ENCODE measurements at regions not wholly inside any gene's neighbourhood (a gene's known extent, or its start where the extent isn't known, plus 50 kb on each side); places are given as distances from the start of the nearest gene placed in this dataset.

DNA sequence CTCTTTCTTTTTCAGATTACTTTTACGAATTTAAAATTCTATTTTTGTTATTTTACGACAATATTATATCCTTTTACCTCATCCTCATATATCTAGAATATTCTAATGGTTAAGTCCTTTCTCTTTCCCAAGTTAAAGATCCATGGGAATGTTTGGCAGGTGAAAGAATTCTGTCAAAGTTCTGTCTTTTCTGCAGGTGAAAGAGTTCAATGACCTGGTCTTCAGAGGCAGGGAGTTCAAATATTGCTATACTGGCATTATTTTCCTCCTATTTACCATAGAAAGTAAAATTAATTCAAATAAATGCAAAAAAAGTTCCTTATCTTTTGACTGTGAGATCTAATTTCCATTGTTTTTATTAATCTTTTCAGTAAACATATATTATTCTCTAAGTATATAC lies 194.3 kb downstream of the ARL4A start:
- ATAC-seq: no peak
- no peak for TF ChIP-seq OSR1 (CRISPR knock-in tag; IDR thresholded peaks at IDR 0.05)
- TF ChIP-seq ZNF8 (CRISPR knock-in tag; IDR thresholded peaks at IDR 0.05): no peak
- TF ChIP-seq ARNTL (CRISPR knock-in tag; IDR thresholded peaks at IDR 0.05; ENCODE audit: borderline replicate concordance, low read depth): no peak
- TF ChIP-seq PPARA (CRISPR knock-in tag; IDR thresholded peaks at IDR 0.05; ENCODE audit: borderline replicate concordance): no peak
- TF ChIP-seq ZC3H10 (CRISPR knock-in tag; IDR thresholded peaks at IDR 0.05): no peak
- no peak for TF ChIP-seq ZNF565 (CRISPR knock-in tag; conservative IDR thresholded peaks at IDR 0.05; ENCODE audit: low read depth)
- no peak for TF ChIP-seq TCF4 (CRISPR knock-in tag; IDR thresholded peaks at IDR 0.05; ENCODE audit: borderline replicate concordance)
- no peak for TF ChIP-seq BACH2 (CRISPR knock-in tag; IDR thresholded peaks at IDR 0.05; ENCODE audit: borderline replicate concordance)
- TF ChIP-seq PATZ1 (CRISPR knock-in tag; IDR thresholded peaks at IDR 0.05; ENCODE audit: borderline replicate concordance): no peak
- no peak for TF ChIP-seq GLIS3 (CRISPR knock-in tag; IDR thresholded peaks at IDR 0.05)
- no peak for TF ChIP-seq CREB5 (CRISPR knock-in tag; IDR thresholded peaks at IDR 0.05; ENCODE audit: low read depth)
- TF ChIP-seq TOX (CRISPR knock-in tag; IDR thresholded peaks at IDR 0.05; ENCODE audit: borderline replicate concordance): no peak
- TF ChIP-seq, protein P1, sequence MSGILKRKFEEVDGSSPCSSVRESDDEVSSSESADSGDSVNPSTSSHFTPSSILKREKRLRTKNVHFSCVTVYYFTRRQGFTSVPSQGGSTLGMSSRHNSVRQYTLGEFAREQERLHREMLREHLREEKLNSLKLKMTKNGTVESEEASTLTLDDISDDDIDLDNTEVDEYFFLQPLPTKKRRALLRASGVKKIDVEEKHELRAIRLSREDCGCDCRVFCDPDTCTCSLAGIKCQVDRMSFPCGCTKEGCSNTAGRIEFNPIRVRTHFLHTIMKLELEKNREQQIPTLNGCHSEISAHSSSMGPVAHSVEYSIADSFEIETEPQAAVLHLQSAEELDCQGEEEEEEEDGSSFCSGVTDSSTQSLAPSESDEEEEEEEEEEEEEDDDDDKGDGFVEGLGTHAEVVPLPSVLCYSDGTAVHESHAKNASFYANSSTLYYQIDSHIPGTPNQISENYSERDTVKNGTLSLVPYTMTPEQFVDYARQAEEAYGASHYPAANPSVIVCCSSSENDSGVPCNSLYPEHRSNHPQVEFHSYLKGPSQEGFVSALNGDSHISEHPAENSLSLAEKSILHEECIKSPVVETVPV (CRISPR knock-in tag; IDR thresholded peaks at IDR 0.05): no peak
- no peak for TF ChIP-seq TSHZ2 (CRISPR knock-in tag; IDR thresholded peaks at IDR 0.05)
- no peak for TF ChIP-seq ZFP3 (CRISPR knock-in tag; IDR thresholded peaks at IDR 0.05)
- no peak for TF ChIP-seq ESRRG (CRISPR knock-in tag; IDR thresholded peaks at IDR 0.05)
- TF ChIP-seq RARB (CRISPR knock-in tag; IDR thresholded peaks at IDR 0.05): no peak
- no peak for TF ChIP-seq CSDC2 (CRISPR knock-in tag; IDR thresholded peaks at IDR 0.05)
- TF ChIP-seq ZFP30 (CRISPR knock-in tag; IDR thresholded peaks at IDR 0.05): no peak

DNA sequence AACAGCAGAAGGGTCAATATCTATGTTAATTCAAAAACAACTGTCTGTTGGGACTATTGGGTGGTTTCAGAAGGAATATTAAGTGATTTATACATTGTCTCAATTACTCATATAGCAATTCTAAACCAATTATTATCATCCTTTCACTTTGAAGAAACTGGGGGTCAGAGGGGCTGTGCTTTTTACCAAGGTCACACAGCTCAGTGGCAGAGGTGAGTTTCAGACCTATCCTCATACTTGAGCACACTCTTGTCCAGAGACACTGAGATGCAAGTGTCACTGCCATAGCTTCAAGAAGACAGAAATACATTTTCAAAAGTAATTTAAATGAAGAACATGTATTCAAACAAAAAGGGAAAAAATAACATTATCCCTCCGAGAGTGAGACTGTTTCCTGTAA lies 195.3 kb downstream of the ARL4A start:
- no peak for ATAC-seq
- no peak for TF ChIP-seq PATZ1 (CRISPR knock-in tag; IDR thresholded peaks at IDR 0.05; ENCODE audit: borderline replicate concordance)

GRCh38 chr7:12884033-12884432 lies 196.6 kb downstream of the ARL4A start:
- no peak for ATAC-seq
- TF ChIP-seq ZFP30 (CRISPR knock-in tag; IDR thresholded peaks at IDR 0.05) (no peak), ESRRG (CRISPR knock-in tag; IDR thresholded peaks at IDR 0.05) (no peak), ZC3H10 (CRISPR knock-in tag; IDR thresholded peaks at IDR 0.05) (no peak), TCF4 (CRISPR knock-in tag; IDR thresholded peaks at IDR 0.05; ENCODE audit: borderline replicate concordance) (no peak), CREB5 (CRISPR knock-in tag; IDR thresholded peaks at IDR 0.05; ENCODE audit: low read depth) (no peak), TSHZ2 (CRISPR knock-in tag; IDR thresholded peaks at IDR 0.05) (no peak), GLIS3 (CRISPR knock-in tag; IDR thresholded peaks at IDR 0.05) (no peak), CSDC2 (CRISPR knock-in tag; IDR thresholded peaks at IDR 0.05) (no peak), SNAI2 (CRISPR knock-in tag; IDR thresholded peaks at IDR 0.05) (no peak), ZNF565 (CRISPR knock-in tag; conservative IDR thresholded peaks at IDR 0.05; ENCODE audit: low read depth) (no peak), RARB (CRISPR knock-in tag; IDR thresholded peaks at IDR 0.05) (no peak), ZNF8 (CRISPR knock-in tag; IDR thresholded peaks at IDR 0.05) (no peak), TOX (CRISPR knock-in tag; IDR thresholded peaks at IDR 0.05; ENCODE audit: borderline replicate concordance) (no peak)
- TF ChIP-seq, protein P2, sequence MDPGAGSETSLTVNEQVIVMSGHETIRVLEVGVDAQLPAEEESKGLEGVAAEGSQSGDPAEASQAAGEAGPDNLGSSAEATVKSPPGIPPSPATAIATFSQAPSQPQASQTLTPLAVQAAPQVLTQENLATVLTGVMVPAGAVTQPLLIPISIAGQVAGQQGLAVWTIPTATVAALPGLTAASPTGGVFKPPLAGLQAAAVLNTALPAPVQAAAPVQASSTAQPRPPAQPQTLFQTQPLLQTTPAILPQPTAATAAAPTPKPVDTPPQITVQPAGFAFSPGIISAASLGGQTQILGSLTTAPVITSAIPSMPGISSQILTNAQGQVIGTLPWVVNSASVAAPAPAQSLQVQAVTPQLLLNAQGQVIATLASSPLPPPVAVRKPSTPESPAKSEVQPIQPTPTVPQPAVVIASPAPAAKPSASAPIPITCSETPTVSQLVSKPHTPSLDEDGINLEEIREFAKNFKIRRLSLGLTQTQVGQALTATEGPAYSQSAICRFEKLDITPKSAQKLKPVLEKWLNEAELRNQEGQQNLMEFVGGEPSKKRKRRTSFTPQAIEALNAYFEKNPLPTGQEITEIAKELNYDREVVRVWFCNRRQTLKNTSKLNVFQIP (CRISPR knock-in tag; IDR thresholded peaks at IDR 0.05; ENCODE audit: borderline replicate concordance, low read depth): no peak

All from SK-N-SH treated with all-trans-retinoic acid at 6 μM for 48 hours (cell line).